H1 (cell line): ENCODE measurements at regions not wholly inside any gene's neighbourhood (a gene's known extent, or its start where the extent isn't known, plus 50 kb on each side); places are given as distances from the start of the nearest gene placed in this dataset.

Experiments used
- CTCF ChIA-PET: fragments of 300-600 bp; sonication (Branson Sonifier 250); formaldehyde crosslinking; loops from one replicate; lab custom pipeline; 2021; ENCODE audit not compliant: partially characterized antibody; lab: Charles Lee
- POLR2A ChIA-PET: fragments of 300-600 bp; sonication (Branson Sonifier 250); formaldehyde crosslinking; loops from one replicate; lab custom pipeline; 2021; ENCODE audit warnings: inconsistent platforms; ENCODE audit not compliant: partially characterized antibody; lab: Charles Lee
- DNase-seq, 2 experiments: peaks; one replicate each; pipeline versions ENCODE4 v3.0.0 to v3.0.0-alpha.2; 2010 to 2022; ENCODE audit warnings: low spot score in 2 of 2, low read depth in 1 of 2, mixed read lengths in 1 of 2
- FAIRE-seq: peaks from 2 replicates; lab custom pipeline; 2011; peaks lifted over from hg19 to GRCh38; lab: Jason Lieb, UNC
- H2AFZ ChIP-seq: 2 replicates; pipeline ENCODE4 v1.8.1; 2012; ENCODE audit warnings: low read length, inconsistent platforms
- H2AK5ac ChIP-seq: 2 replicates; pipeline ENCODE4 v1.6.1; 2013; ENCODE audit warnings: low read depth, low read length
- H2BK120ac ChIP-seq: replicated peaks from 2 replicates; pipeline ENCODE3; 2013; ENCODE audit warnings: low read depth, low read length, inconsistent platforms
- H2BK12ac ChIP-seq: 2 replicates; pipeline ENCODE4 v1.6.1; 2013; ENCODE audit warnings: low read depth, low read length
- H2BK15ac ChIP-seq: 2 replicates; pipeline ENCODE4 v1.6.1; 2013; ENCODE audit warnings: low read length
- H2BK20ac ChIP-seq: 2 replicates; pipeline ENCODE4 v1.6.1; 2013; ENCODE audit warnings: low read length
- H2BK5ac ChIP-seq: 2 replicates; pipeline ENCODE4 v1.6.1; 2013; ENCODE audit warnings: low read depth, low read length
- H3K14ac ChIP-seq: 2 replicates; pipeline ENCODE4 v1.6.1; 2013; ENCODE audit warnings: inconsistent platforms; ENCODE audit not compliant: insufficient read length
- H3K18ac ChIP-seq: 2 replicates; pipeline ENCODE4 v1.6.1; 2013; ENCODE audit warnings: low read length; ENCODE audit errors: extremely low read depth
- H3K23ac ChIP-seq: 2 replicates; pipeline ENCODE4 v1.6.1; 2013; ENCODE audit warnings: inconsistent platforms; ENCODE audit not compliant: insufficient read length
- H3K23me2 ChIP-seq: 2 replicates; pipeline ENCODE4 v1.6.1; 2013; ENCODE audit warnings: low read depth, low read length
- H3K27ac ChIP-seq: 2 replicates; pipeline ENCODE4 v1.6.1; 2011; ENCODE audit warnings: low read depth, low read length, inconsistent platforms
- H3K27me3 ChIP-seq, 4 experiments: replicated peaks in 1 of 4; 1 replicate in 1 of 4; 2 replicates in 3 of 4; pipeline versions ENCODE4 v1.6.1 to v1.8.1; 2011 to 2013; ENCODE audit warnings: low read length in 3 of 4, mild to moderate bottlenecking in 3 of 4, inconsistent platforms in 2 of 4, mixed read lengths in 2 of 4, moderate library complexity in 1 of 4; ENCODE audit not compliant: control insufficient read depth in 3 of 4, insufficient read depth in 3 of 4; ENCODE audit errors: extremely low read depth in 1 of 4
- H3K36me3 ChIP-seq, 4 experiments: 2 replicates each; pipeline versions ENCODE4 v1.6.1 to v1.8.1; 2011 to 2013; ENCODE audit warnings: mild to moderate bottlenecking in 4 of 4, low read length in 3 of 4, moderate library complexity in 2 of 4, control low read depth in 1 of 4, inconsistent platforms in 1 of 4; ENCODE audit not compliant: insufficient read depth in 4 of 4, control insufficient read depth in 2 of 4
- H3K4ac ChIP-seq: replicated peaks from 2 replicates; pipeline ENCODE3; 2013; ENCODE audit warnings: low read length, low read depth, mixed read lengths, inconsistent platforms; ENCODE audit not compliant: insufficient read length
- H3K4me1 ChIP-seq, 4 experiments: replicated peaks in 1 of 4; 1 replicate in 1 of 4; 2 replicates in 3 of 4; pipeline versions ENCODE4 v1.6.1 to v1.8.1; 2011 to 2013; ENCODE audit warnings: low read length in 3 of 4, inconsistent platforms in 2 of 4, mixed read lengths in 1 of 4; ENCODE audit not compliant: insufficient read depth in 4 of 4, control insufficient read depth in 3 of 4
- H3K4me2 ChIP-seq, 2 experiments: 2 replicates each; pipeline versions ENCODE4 v1.6.1 to v1.8.1; 2011 to 2013; ENCODE audit warnings: low read depth in 2 of 2, low read length in 2 of 2, control low read depth in 1 of 2, inconsistent platforms in 1 of 2, mild to moderate bottlenecking in 1 of 2; ENCODE audit not compliant: insufficient read depth in 1 of 2
- H3K4me3 ChIP-seq, 4 experiments: fragments of 200-600, 300-600 bp in 1 of 4; sonication (generic), shearing (Covaris generic), sonication (Bioruptor Twin) in 1 of 4; 2 replicates each; pipeline versions ENCODE4 v1.5.1 to v1.8.1; 2011 to 2016; ENCODE audit warnings: low read length in 4 of 4, low read depth in 3 of 4, control low read depth in 2 of 4, inconsistent platforms in 2 of 4, mild to moderate bottlenecking in 2 of 4, mixed read lengths in 1 of 4, moderate library complexity in 1 of 4; ENCODE audit not compliant: insufficient read depth in 2 of 4; ENCODE audit errors: extremely low read depth in 1 of 4
- H3K56ac ChIP-seq: replicated peaks from 2 replicates; pipeline ENCODE3; 2013; ENCODE audit warnings: low read depth, mild to moderate bottlenecking, mixed read lengths, low read length, inconsistent platforms; ENCODE audit not compliant: insufficient read length
- H3K79me1 ChIP-seq: 2 replicates; pipeline ENCODE4 v1.6.1; 2013; ENCODE audit warnings: low read depth, low read length, control low read depth
- H3K79me2 ChIP-seq, 2 experiments: 2 replicates each; pipeline versions ENCODE4 v1.6.1 to v1.8.1; 2012 to 2013; ENCODE audit warnings: low read length in 2 of 2, mild to moderate bottlenecking in 2 of 2, inconsistent platforms in 1 of 2; ENCODE audit not compliant: insufficient read depth in 2 of 2, control insufficient read depth in 1 of 2
- H3K9ac ChIP-seq, 4 experiments: replicated peaks in 1 of 4; 1 replicate in 1 of 4; 2 replicates in 3 of 4; pipeline versions ENCODE4 v1.6.1 to v1.8.1; 2011 to 2013; ENCODE audit warnings: low read depth in 3 of 4, low read length in 3 of 4, control low read depth in 2 of 4, mild to moderate bottlenecking in 2 of 4, moderate library complexity in 2 of 4, inconsistent platforms in 1 of 4; ENCODE audit errors: extremely low read depth in 1 of 4
- H3K9me3 ChIP-seq, 2 experiments: 2 replicates each; pipeline versions ENCODE4 v1.6.1 to v1.8.1; 2012 to 2013; ENCODE audit warnings: mild to moderate bottlenecking in 2 of 2, moderate library complexity in 2 of 2, control low read depth in 1 of 2, inconsistent platforms in 1 of 2, low read depth in 1 of 2, low read length in 1 of 2, mixed read lengths in 1 of 2; ENCODE audit not compliant: insufficient read depth in 2 of 2
- H4K20me1 ChIP-seq, 2 experiments: replicated peaks in 1 of 2; 2 replicates each; pipeline versions ENCODE3 to v1.8.1; 2011 to 2013; ENCODE audit warnings: inconsistent platforms in 2 of 2, low read length in 2 of 2, mild to moderate bottlenecking in 1 of 2; ENCODE audit not compliant: insufficient read depth in 2 of 2, control insufficient read depth in 1 of 2
- H4K5ac ChIP-seq: 2 replicates; pipeline ENCODE4 v1.6.1; 2013; ENCODE audit warnings: low read length, low read depth, mixed read lengths, inconsistent platforms; ENCODE audit not compliant: insufficient read length
- H4K8ac ChIP-seq: 2 replicates; pipeline ENCODE4 v1.8.0; 2013; ENCODE audit warnings: mild to moderate bottlenecking, moderate library complexity, low read length, inconsistent platforms; ENCODE audit not compliant: insufficient read depth; ENCODE audit errors: extremely low read depth
- H4K91ac ChIP-seq: replicated peaks from 2 replicates; pipeline ENCODE3; 2013; ENCODE audit warnings: low read length, mixed read lengths, inconsistent platforms; ENCODE audit not compliant: insufficient read length
- BACH1 ChIP-seq: IDR thresholded peaks from 2 replicates; pipeline ENCODE4 v1.6.1; 2012; ENCODE audit warnings: low read length, improper control_type of control experiment
- BRCA1 ChIP-seq: IDR thresholded peaks from 2 replicates; pipeline ENCODE4 v1.6.1; 2012; ENCODE audit warnings: low read depth, low read length, improper control_type of control experiment
- CTCF ChIP-seq, 3 experiments: IDR thresholded peaks; 1 replicate in 2 of 3; 2 replicates in 1 of 3; pipeline versions ENCODE4 v1.5.1 to v1.6.1; 2011; ENCODE audit warnings: low read length in 3 of 3, mild to moderate bottlenecking in 3 of 3, inconsistent platforms in 2 of 3, low read depth in 1 of 3, moderate library complexity in 1 of 3; ENCODE audit not compliant: insufficient read depth in 1 of 3; ENCODE audit errors: control extremely low read depth in 1 of 3
- EGR1 ChIP-seq: IDR thresholded peaks from 2 replicates; pipeline ENCODE4 v1.6.1; 2011; ENCODE audit warnings: low read depth, low read length, borderline replicate concordance
- GABPA ChIP-seq: IDR thresholded peaks from 2 replicates; pipeline ENCODE4 v1.6.1; 2011; ENCODE audit warnings: mild to moderate bottlenecking, low read length, moderate library complexity, borderline replicate concordance; ENCODE audit not compliant: insufficient read depth
- MAX ChIP-seq: IDR thresholded peaks from 2 replicates; pipeline ENCODE4 v1.6.1; 2012; ENCODE audit warnings: inconsistent platforms
- PHF8 ChIP-seq: fragments of 200-600 bp; sonication (generic); conservative IDR thresholded peaks from 2 replicates; pipeline ENCODE4 v1.7.1; 2012; ENCODE audit warnings: low read depth, mild to moderate bottlenecking, inconsistent platforms, low read length, moderate library complexity
- POLR2A ChIP-seq, 2 experiments: IDR thresholded peaks; 1 replicate in 1 of 2; 2 replicates in 1 of 2; pipeline ENCODE4 v1.6.1; 2011; ENCODE audit warnings: low read depth in 2 of 2, low read length in 2 of 2, mild to moderate bottlenecking in 2 of 2; ENCODE audit errors: control extremely low read depth in 1 of 2
- SAP30 ChIP-seq: fragments of 300-600 bp; sonication (generic); IDR thresholded peaks from 2 replicates; pipeline ENCODE4 v1.7.1; 2012; ENCODE audit warnings: low read length, moderate library complexity, mild to moderate bottlenecking, inconsistent platforms; ENCODE audit not compliant: insufficient read depth, insufficient replicate concordance
- SIRT6 ChIP-seq: IDR thresholded peaks from one replicate; pipeline ENCODE4 v1.7.1; 2012; ENCODE audit warnings: low read length, inconsistent platforms
- TAF7 ChIP-seq: optimal IDR thresholded peaks from 2 replicates; pipeline ENCODE3; 2011; ENCODE audit warnings: low read depth, mild to moderate bottlenecking, inconsistent platforms, low read length, moderate library complexity, borderline replicate concordance
- TBP ChIP-seq: IDR thresholded peaks from 2 replicates; pipeline ENCODE4 v1.6.1; 2011; ENCODE audit warnings: low read depth, low read length, improper control_type of control experiment
- WGBS, 2 experiments: shearing (Covaris generic) in 1 of 2; methylation state at CpG; one replicate each; pipeline versions ENCODE4 v1.1.6 to v1.1.7; 2013 to 2015; ENCODE audit warnings: low lambda C conversion rate in 2 of 2, mixed read lengths in 2 of 2, inconsistent platforms in 1 of 2, low coverage in 1 of 2, missing lambda C conversion rate in 1 of 2; ENCODE audit not compliant: insufficient replicate concordance in 2 of 2, insufficient coverage in 1 of 2, insufficient read length in 1 of 2; ENCODE audit errors: extremely low coverage in 1 of 2, missing lambda C conversion rate in 1 of 2; 5-methylcytosine and 5-hydroxymethylcytosine counted together

GRCh38 chr14:26965490-26965889, 367.7 kb upstream of the NOVA1 start:
- H2BK5ac ChIP-seq = no peak overlapping the region
- no peak overlapping the region for H2BK15ac ChIP-seq
- H2AFZ ChIP-seq = no peak overlapping the region
- no peak overlapping the region for H3K27ac ChIP-seq
- no peaks in the 10 kb centered on the region; a peak in 1 of 4 replicates for H3K9me3 ChIP-seq
- ChIA-PET CTCF (no interaction called here), POLR2A (no interaction called here)
- no peak overlapping the region for H3K4me3 ChIP-seq
- DNase-seq (no peak), FAIRE-seq (no peak)
- H4K20me1 ChIP-seq = no peaks in the 10 kb centered on the region
- H3K23me2 ChIP-seq = no peaks in the 10 kb centered on the region
- H3K18ac ChIP-seq = no peak overlapping the region
- no peak overlapping the region for H3K56ac ChIP-seq
- H3K23ac ChIP-seq = no peak overlapping the region
- H3K79me2 ChIP-seq = no peaks in the 10 kb centered on the region
- no peak overlapping the region for H3K9ac ChIP-seq
- H3K4ac ChIP-seq = no peak overlapping the region
- H4K5ac ChIP-seq = no peak overlapping the region
- no peak overlapping the region for H4K91ac ChIP-seq
- H4K8ac ChIP-seq = no peak overlapping the region
- no peak overlapping the region for H2BK12ac ChIP-seq
- H3K14ac ChIP-seq = no peak overlapping the region
- no peaks in the 10 kb centered on the region for H3K36me3 ChIP-seq
- peaks cover 0 to 2% (median 0%) of the 10 kb centered on the region in 4 experiments; a peak in 1 of 7 replicates for H3K4me1 ChIP-seq
- WGBS, 2 experiments = 76% methylated on average over 7 of the region's 7 CpGs; no CpG with 5 or more reads in 1 of the 2 experiments
- H3K27me3 ChIP-seq = no peaks in the 10 kb centered on the region
- H2BK120ac ChIP-seq = no peak overlapping the region
- H2AK5ac ChIP-seq = no peak overlapping the region
- H3K4me2 ChIP-seq = no peak overlapping the region
- H3K79me1 ChIP-seq = no peaks in the 10 kb centered on the region
- H2BK20ac ChIP-seq = no peak overlapping the region
- TF ChIP-seq POLR2A (IDR thresholded peaks at IDR 0.05; ENCODE audit: control extremely low read depth in 1 of 2, low read depth in 2 of 2, low read length in 2 of 2) = no peak
- TF ChIP-seq SAP30 = no peak
- no peak for TF ChIP-seq CTCF (IDR thresholded peaks at IDR 0.05; ENCODE audit: control extremely low read depth in 1 of 3, insufficient read depth in 1 of 3, low read depth in 1 of 3, low read length in 3 of 3)
- no peak for TF ChIP-seq BRCA1
- TF ChIP-seq PHF8 = no peak
- no peak for TF ChIP-seq EGR1
- TF ChIP-seq SIRT6 = no peak
- TF ChIP-seq BACH1 = no peak
- TF ChIP-seq GABPA = no peak
- no peak for TF ChIP-seq TAF7
- no peak for TF ChIP-seq MAX
- no peak for TF ChIP-seq TBP
